HCT116 (cell line): ENCODE measurements at regions not wholly inside any gene's neighbourhood (a gene's known extent, or its start where the extent isn't known, plus 50 kb on each side); places are given as distances from the start of the nearest gene placed in this dataset.

Source experiments
- ATAC-seq: fragments of 200-7000 bp; cut with Tn5 transposase; 2 replicates; pipeline ENCODE4 v1.9.1; 2020; ENCODE audit warnings: mild to moderate bottlenecking, moderate library complexity
- BruUV-seq: library from RNA; stranded (reverse); fragments of 400-500 nt; replicated peaks from 2 replicates; lab custom pipeline; 2021; lab: Mats Ljungman, UMichigan
- CTCF ChIA-PET: fragments of 300-600 bp; sonication (Branson Sonifier 250); formaldehyde crosslinking; loops from one replicate; lab custom pipeline; 2021; ENCODE audit warnings: antibody characterized with exemption; lab: Charles Lee
- POLR2A ChIA-PET: fragments of 300-600, 350-600 bp; sonication (Branson Sonifier 250); formaldehyde crosslinking; loops from one replicate; lab custom pipeline; 2021; ENCODE audit warnings: antibody characterized with exemption; lab: Charles Lee
- RAD21 ChIA-PET, 2 experiments: fragments of 300-600 bp; sonication (Branson Sonifier 250); formaldehyde crosslinking; loops; one replicate each; lab custom pipeline; 2023; ENCODE audit warnings: low total read pairs in 2 of 2; ENCODE audit not compliant: uncharacterized antibody in 2 of 2, unreplicated experiment in 2 of 2, low non-redundant PET in 1 of 2; lab: Charles Lee
- DNase-seq: peaks from one replicate; pipeline ENCODE4 v3.0.0-alpha.2; 2010; ENCODE audit warnings: low read depth, low spot score
- H2AFZ ChIP-seq: fragments of 200-600 bp; shearing (Covaris generic), sonication (generic); 2 replicates; pipeline ENCODE4 v1.6.1; 2017; ENCODE audit warnings: low read depth, mixed run types, mixed read lengths, antibody characterized with exemption, low read length; ENCODE audit not compliant: poor library complexity, severe bottlenecking
- H3K27ac ChIP-seq: 2 replicates; pipeline ENCODE4 v1.5.1; 2012; ENCODE audit warnings: low read depth, low read length
- H3K27me3 ChIP-seq: fragments of 200-600 bp; sonication (generic); 2 replicates; pipeline ENCODE4 v1.6.1; 2016; ENCODE audit warnings: mixed run types, low read length, mixed read lengths; ENCODE audit not compliant: insufficient read depth
- H3K36me3 ChIP-seq, 2 experiments: fragments of 200-500 bp in 1 of 2; fragments of 200-600 bp in 1 of 2; sonication (Bioruptor generic) in 1 of 2; sonication (generic) in 1 of 2; 2 replicates each; pipeline versions ENCODE4 v1.5.1 to v1.6.1; 2014 to 2016; ENCODE audit warnings: low read length in 2 of 2, inconsistent platforms in 1 of 2, mixed read lengths in 1 of 2, mixed run types in 1 of 2; ENCODE audit not compliant: insufficient read depth in 2 of 2, control insufficient read depth in 1 of 2
- H3K4me1 ChIP-seq, 2 experiments: fragments of 200-600 bp in 1 of 2; sonication (generic) in 1 of 2; 2 replicates each; pipeline versions ENCODE4 v1.5.1 to v1.6.1; 2012 to 2017; ENCODE audit warnings: low read length in 2 of 2, inconsistent platforms in 1 of 2, mild to moderate bottlenecking in 1 of 2, mixed read lengths in 1 of 2, mixed run types in 1 of 2, moderate library complexity in 1 of 2; ENCODE audit not compliant: insufficient read depth in 2 of 2, control insufficient read depth in 1 of 2
- H3K4me2 ChIP-seq: fragments of 200-600 bp; sonication (generic); 2 replicates; pipeline ENCODE4 v1.6.1; 2017; ENCODE audit warnings: mixed run types, low read length, mixed read lengths
- H3K4me3 ChIP-seq, 2 experiments: fragments of 200-600 bp in 1 of 2; sonication (generic) in 1 of 2; replicated peaks in 1 of 2; 2 replicates each; pipeline ENCODE4 v1.5.1; 2011 to 2016; ENCODE audit warnings: low read length in 2 of 2, control low read depth in 1 of 2, low read depth in 1 of 2, mild to moderate bottlenecking in 1 of 2, mixed read lengths in 1 of 2, mixed run types in 1 of 2
- H3K79me2 ChIP-seq: fragments of 200-600 bp; sonication (generic); 2 replicates; pipeline ENCODE4 v1.6.1; 2017; ENCODE audit warnings: mild to moderate bottlenecking, mixed run types, low read length, moderate library complexity, mixed read lengths; ENCODE audit not compliant: insufficient read depth
- H3K9ac ChIP-seq: fragments of 200-600 bp; sonication (generic); 2 replicates; pipeline ENCODE4 v1.6.1; 2016; ENCODE audit warnings: low read length, mixed read lengths
- H3K9me2 ChIP-seq: fragments of 200-600 bp; sonication (generic), shearing (Covaris generic); 2 replicates; pipeline ENCODE4 v1.6.1; 2017; ENCODE audit warnings: mixed run types, mild to moderate bottlenecking, moderate library complexity; ENCODE audit not compliant: insufficient read depth
- H3K9me3 ChIP-seq, 2 experiments: fragments of 200-500 bp in 1 of 2; fragments of 200-600 bp in 1 of 2; sonication (Bioruptor generic) in 1 of 2; sonication (generic) in 1 of 2; 2 replicates each; pipeline ENCODE4 v1.6.1; 2014 to 2017; ENCODE audit warnings: low read length in 2 of 2, mixed read lengths in 2 of 2, inconsistent platforms in 1 of 2, low read depth in 1 of 2, mild to moderate bottlenecking in 1 of 2, mixed run types in 1 of 2, moderate library complexity in 1 of 2; ENCODE audit not compliant: control insufficient read depth in 1 of 2, insufficient read depth in 1 of 2
- H4K20me1 ChIP-seq: fragments of 200-600 bp; sonication (generic), shearing (Covaris generic); 2 replicates; pipeline ENCODE4 v1.6.1; 2017; ENCODE audit warnings: mixed run types, mild to moderate bottlenecking, moderate library complexity; ENCODE audit not compliant: insufficient read depth
- CBX3 ChIP-seq: IDR thresholded peaks from 2 replicates; pipeline ENCODE4 v1.6.1; 2012; ENCODE audit warnings: low read depth
- EGR1 ChIP-seq: IDR thresholded peaks from 2 replicates; pipeline ENCODE4 v1.6.1; 2012; ENCODE audit warnings: low read depth
- ELF1 ChIP-seq: IDR thresholded peaks from 2 replicates; pipeline ENCODE4 v1.6.1; 2012; ENCODE audit warnings: low read depth, borderline replicate concordance
- EZH2 ChIP-seq: fragments of 200-600 bp; sonication (generic); IDR thresholded peaks from 2 replicates; pipeline ENCODE4 v1.6.1; 2017; ENCODE audit warnings: antibody characterized with exemption, mixed run types
- EZH2phosphoT487 ChIP-seq: fragments of 200-600 bp; IDR thresholded peaks from 2 replicates; pipeline ENCODE4 v1.6.1; 2018; ENCODE audit warnings: antibody characterized with exemption, borderline replicate concordance
- FOSL1 ChIP-seq: IDR thresholded peaks from 2 replicates; pipeline ENCODE4 v1.6.1; 2012; ENCODE audit warnings: low read depth
- JUND ChIP-seq: IDR thresholded peaks from 2 replicates; pipeline ENCODE4 v1.6.1; 2012
- POLR2A ChIP-seq: IDR thresholded peaks from 2 replicates; pipeline ENCODE4 v1.7.0; 2011; ENCODE audit warnings: borderline replicate concordance; ENCODE audit not compliant: insufficient read depth, insufficient read length; ENCODE audit errors: extremely low read depth
- POLR2AphosphoS5 ChIP-seq: IDR thresholded peaks from 2 replicates; pipeline ENCODE4 v1.6.1; 2011; ENCODE audit warnings: mild to moderate bottlenecking, low read depth, low read length, moderate library complexity
- RAD21 ChIP-seq: IDR thresholded peaks from 2 replicates; pipeline ENCODE4 v1.6.1; 2012; ENCODE audit warnings: low read depth, mild to moderate bottlenecking
- SIN3A ChIP-seq: IDR thresholded peaks from 2 replicates; pipeline ENCODE4 v1.6.1; 2012; ENCODE audit warnings: low read depth
- SRF ChIP-seq: IDR thresholded peaks from 2 replicates; pipeline ENCODE4 v1.6.1; 2012; ENCODE audit warnings: low read depth
- TCF7L2 ChIP-seq: IDR thresholded peaks from 2 replicates; pipeline ENCODE4 v1.7.0; 2011; ENCODE audit warnings: borderline replicate concordance, inconsistent platforms; ENCODE audit not compliant: insufficient read depth, insufficient read length; ENCODE audit errors: extremely low read depth
- YY1 ChIP-seq: IDR thresholded peaks from 2 replicates; pipeline ENCODE4 v1.6.1; 2011; ENCODE audit warnings: low read length, low read depth, moderate library complexity, mild to moderate bottlenecking; ENCODE audit not compliant: insufficient replicate concordance; ENCODE audit errors: extremely low read depth
- intact Hi-C: fragments of 100-400 bp; cut with micrococcal nuclease; formaldehyde crosslinking; loops from 2 replicates; pipeline ENCODE4 v1.10.0; 2022
- TF ChIP-seq, protein P1 (sequence below): IDR thresholded peaks from 2 replicates; pipeline ENCODE4 v1.6.1; 2012; ENCODE audit warnings: low read depth
- TF ChIP-seq, protein P2 (sequence below): IDR thresholded peaks from 2 replicates; pipeline ENCODE4 v1.6.1; 2011; ENCODE audit warnings: mild to moderate bottlenecking, low read length, moderate library complexity; ENCODE audit not compliant: insufficient replicate concordance; ENCODE audit errors: extremely low read depth
- TF ChIP-seq, protein P3 (sequence below): IDR thresholded peaks from 2 replicates; pipeline ENCODE4 v1.6.1; 2012

DNA sequence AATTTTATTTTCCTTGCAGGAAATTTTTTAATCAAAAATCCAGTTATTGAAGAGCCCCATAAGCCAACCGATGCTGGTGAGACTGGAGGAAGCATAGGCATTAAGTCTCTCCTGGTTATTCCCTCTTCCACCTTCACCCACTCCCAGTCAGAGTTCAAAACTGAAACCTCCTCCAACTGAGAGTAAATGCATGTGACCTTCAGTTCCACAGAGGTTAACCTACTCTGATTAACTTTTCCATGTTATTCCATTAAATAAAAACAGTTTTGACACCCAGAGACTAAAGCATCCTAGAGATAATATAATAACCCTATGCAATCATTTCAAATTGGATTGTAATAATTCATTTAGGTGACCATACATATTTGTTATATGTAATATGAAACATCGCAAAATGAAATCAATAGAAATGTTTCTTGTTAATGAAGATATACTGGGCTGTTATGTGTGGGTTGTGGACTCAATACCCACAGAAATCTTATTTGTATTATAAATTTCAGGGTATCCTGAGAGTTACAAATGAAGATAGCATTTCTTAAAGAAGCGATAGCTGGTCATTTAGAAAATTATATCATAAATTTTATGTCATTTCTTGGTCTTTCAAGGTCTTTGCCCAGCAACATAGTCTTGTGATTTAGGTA lies 376.5 kb downstream of the SETD4 start (continued):
- TF ChIP-seq, protein P1, sequence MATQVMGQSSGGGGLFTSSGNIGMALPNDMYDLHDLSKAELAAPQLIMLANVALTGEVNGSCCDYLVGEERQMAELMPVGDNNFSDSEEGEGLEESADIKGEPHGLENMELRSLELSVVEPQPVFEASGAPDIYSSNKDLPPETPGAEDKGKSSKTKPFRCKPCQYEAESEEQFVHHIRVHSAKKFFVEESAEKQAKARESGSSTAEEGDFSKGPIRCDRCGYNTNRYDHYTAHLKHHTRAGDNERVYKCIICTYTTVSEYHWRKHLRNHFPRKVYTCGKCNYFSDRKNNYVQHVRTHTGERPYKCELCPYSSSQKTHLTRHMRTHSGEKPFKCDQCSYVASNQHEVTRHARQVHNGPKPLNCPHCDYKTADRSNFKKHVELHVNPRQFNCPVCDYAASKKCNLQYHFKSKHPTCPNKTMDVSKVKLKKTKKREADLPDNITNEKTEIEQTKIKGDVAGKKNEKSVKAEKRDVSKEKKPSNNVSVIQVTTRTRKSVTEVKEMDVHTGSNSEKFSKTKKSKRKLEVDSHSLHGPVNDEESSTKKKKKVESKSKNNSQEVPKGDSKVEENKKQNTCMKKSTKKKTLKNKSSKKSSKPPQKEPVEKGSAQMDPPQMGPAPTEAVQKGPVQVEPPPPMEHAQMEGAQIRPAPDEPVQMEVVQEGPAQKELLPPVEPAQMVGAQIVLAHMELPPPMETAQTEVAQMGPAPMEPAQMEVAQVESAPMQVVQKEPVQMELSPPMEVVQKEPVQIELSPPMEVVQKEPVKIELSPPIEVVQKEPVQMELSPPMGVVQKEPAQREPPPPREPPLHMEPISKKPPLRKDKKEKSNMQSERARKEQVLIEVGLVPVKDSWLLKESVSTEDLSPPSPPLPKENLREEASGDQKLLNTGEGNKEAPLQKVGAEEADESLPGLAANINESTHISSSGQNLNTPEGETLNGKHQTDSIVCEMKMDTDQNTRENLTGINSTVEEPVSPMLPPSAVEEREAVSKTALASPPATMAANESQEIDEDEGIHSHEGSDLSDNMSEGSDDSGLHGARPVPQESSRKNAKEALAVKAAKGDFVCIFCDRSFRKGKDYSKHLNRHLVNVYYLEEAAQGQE, result no peak
- TF ChIP-seq TCF7L2 (no peak), SRF (no peak), CBX3 (no peak)

DNA sequence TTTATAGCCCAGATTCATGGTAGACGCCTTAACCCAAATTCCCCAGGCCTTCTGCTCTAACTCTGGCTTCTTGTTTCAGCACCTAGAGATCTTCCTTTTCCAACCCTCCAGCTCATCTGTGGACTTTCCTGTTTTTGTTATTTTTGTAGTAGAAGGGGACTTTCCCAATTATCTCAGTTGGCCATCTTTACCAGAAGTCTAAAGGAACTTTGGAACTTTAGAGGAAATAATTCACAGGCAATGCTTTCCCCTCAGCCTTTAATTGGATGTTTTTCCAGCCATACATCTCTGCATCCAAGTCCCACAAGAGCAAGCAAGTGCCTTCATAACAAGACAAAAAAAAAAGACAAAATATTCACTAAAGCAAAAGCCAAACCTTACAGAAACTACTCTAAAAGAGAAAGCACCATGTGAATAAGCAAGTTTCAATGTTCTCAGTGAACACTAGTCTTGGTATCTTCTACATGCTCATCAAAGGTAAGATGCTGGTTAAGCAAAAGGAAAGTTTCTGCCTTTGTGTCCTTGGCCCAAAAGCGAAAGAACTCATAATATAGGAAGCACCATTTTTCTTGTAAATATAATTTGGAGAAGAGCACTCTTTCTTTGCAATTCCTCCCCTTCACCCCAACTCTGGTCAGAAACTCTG lies 377.3 kb downstream of the SETD4 start:
- H3K9ac ChIP-seq, result no peak overlapping the region
- RAD21 ChIA-PET, result no interaction called here
- H3K27me3 ChIP-seq, result no peaks in the 10 kb centered on the region
- CTCF ChIA-PET, result no interaction called here
- H3K4me3 ChIP-seq, result no peak overlapping the region
- H3K27ac ChIP-seq, result no peak overlapping the region
- H3K9me3 ChIP-seq, result no peaks in the 10 kb centered on the region
- POLR2A ChIA-PET, result no interaction called here
- no peaks in the 10 kb centered on the region for H4K20me1 ChIP-seq
- intact Hi-C loops, result no loop called here
- H2AFZ ChIP-seq, result no peak overlapping the region
- no peaks in the 10 kb centered on the region for H3K4me1 ChIP-seq
- DNase-seq, result no peak
- H3K4me2 ChIP-seq, result no peak overlapping the region
- ATAC-seq, result no peak
- H3K9me2 ChIP-seq, result no peaks in the 10 kb centered on the region
- no TSS peak for BruUV-seq
- no peaks in the 10 kb centered on the region for H3K36me3 ChIP-seq
- no peaks in the 10 kb centered on the region for H3K79me2 ChIP-seq
- TF ChIP-seq SIN3A (no peak), ELF1 (no peak), YY1 (no peak), EGR1 (no peak), FOSL1 (no peak), EZH2 (no peak), EZH2phosphoT487 (no peak), JUND (no peak), POLR2A (no peak), CBX3 (no peak), RAD21 (no peak), POLR2AphosphoS5 (no peak)
- TF ChIP-seq, protein P2, sequence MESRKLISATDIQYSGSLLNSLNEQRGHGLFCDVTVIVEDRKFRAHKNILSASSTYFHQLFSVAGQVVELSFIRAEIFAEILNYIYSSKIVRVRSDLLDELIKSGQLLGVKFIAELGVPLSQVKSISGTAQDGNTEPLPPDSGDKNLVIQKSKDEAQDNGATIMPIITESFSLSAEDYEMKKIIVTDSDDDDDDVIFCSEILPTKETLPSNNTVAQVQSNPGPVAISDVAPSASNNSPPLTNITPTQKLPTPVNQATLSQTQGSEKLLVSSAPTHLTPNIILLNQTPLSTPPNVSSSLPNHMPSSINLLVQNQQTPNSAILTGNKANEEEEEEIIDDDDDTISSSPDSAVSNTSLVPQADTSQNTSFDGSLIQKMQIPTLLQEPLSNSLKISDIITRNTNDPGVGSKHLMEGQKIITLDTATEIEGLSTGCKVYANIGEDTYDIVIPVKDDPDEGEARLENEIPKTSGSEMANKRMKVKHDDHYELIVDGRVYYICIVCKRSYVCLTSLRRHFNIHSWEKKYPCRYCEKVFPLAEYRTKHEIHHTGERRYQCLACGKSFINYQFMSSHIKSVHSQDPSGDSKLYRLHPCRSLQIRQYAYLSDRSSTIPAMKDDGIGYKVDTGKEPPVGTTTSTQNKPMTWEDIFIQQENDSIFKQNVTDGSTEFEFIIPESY, result no peak
- TF ChIP-seq, protein P3, sequence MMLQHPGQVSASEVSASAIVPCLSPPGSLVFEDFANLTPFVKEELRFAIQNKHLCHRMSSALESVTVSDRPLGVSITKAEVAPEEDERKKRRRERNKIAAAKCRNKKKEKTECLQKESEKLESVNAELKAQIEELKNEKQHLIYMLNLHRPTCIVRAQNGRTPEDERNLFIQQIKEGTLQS, result no peak
